AG20443 (cell line): ENCODE measurements at regions not wholly inside any gene's neighbourhood (a gene's known extent, or its start where the extent isn't known, plus 50 kb on each side); places are given as distances from the start of the nearest gene placed in this dataset.

Experiments used
- DNase-seq: peaks from one replicate; pipeline ENCODE4 v3.0.0; 2012; ENCODE audit warnings: low spot score, mixed read lengths

GRCh38 chr6:71481011-71481410, 192.4 kb downstream of the OGFRL1 start:
- DNase-seq = no peak

DNA sequence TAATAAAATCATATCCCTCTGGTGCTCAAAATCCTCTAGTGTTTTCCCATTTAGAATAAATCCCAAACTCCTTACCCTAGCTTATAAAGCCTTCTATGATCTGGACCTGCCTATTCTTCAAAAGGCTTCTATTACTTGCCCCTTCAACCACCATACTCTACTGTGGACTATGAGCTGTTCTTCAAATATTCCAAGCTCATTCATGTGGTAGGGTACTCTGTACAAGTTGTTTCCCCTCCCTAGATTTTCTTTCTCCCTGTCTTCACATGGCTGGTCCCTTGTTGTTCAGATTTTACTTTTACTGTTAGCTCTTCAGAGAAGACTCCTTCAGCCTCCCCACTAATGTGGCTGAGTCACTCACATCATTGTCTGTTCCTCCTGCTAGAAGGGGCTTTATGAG, 193.2 kb downstream of the OGFRL1 start:
- DNase-seq = no peak

DNA sequence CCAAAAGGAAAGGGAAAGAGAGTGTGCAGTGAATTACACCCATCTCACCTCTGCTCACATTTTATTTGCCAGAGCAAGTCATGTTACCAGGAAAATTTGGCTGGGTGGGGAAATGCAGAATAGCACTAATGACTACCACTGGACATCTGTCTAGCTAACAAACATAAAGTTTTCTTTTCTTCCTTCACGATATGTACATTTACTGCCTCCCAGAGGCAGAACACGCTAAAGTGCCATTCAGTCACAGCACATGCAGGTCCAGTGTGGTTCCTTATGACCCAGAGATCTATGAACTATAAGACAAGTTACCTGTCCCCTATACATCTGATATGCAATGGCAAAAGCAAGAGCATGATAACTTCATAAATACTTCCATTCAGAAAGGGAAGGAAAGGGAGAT, 194.1 kb downstream of the OGFRL1 start:
- no peak for DNase-seq

DNA sequence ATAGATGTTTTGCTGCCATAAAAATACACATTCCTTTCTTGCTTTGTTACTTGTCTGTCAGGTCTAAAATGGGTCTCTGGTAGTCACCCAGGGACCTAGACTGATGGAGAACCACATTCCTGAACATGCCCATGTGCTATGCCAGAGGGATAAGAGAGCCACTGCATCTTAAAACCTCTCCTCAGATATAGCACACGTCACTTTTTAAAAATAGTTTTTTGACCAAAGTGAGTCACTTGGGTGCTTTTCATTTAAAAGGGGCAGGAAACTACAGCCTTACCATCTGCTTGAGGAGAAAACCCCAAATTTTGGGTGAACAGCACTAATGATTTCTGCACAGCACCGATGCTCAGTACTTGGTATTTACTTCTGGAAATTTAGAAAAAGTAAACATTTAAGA, 197.8 kb downstream of the OGFRL1 start:
- DNase-seq = no peak

DNA sequence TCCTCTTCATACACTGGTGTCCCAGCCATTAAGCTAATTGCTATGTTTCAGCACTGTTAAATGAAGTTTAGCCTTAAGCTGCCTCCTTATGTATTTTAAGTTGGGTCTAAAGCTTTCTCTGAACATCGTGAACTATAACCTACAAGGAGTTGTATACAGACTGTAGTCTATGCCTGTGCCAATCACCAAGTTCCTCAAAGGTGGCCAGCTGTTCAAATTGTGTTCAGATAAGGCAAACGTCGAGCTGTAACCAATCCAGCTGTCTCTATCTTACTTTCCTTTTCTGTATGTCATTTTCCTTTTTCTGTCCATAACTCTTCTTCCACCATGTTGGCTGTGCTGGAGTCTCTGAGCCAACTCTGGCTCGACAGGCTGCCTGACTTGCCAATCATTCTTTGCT, 199.6 kb downstream of the OGFRL1 start:
- no peak for DNase-seq

- peak; percentile 89 for DNase-seq
These were observed 201.1 kb downstream of the OGFRL1 start for GRCh38 chr6:71489736-71490135.

DNA sequence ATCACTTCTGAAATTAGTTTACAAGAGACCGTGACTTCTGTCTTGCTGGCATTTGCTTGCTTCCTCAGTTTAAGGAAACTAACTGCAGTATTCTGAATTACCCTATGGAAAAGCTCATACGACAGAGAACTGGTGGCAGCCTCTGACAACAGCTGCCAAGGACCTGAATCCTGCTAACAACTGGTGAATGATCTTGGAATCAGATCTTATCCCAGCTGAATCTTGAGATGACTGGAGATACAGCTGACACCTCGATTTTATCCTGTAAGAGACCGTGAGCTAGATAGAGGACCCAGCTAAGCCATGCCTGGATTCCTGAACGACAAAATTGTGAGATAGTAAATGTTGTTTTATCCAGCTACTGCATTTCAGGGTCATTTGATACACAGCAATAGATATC, 202.3 kb downstream of the OGFRL1 start:
- DNase-seq = no peak

- DNase-seq = no peak
These were observed 203.2 kb downstream of the OGFRL1 start for GRCh38 chr6:71491844-71492243.

- no peak for DNase-seq
These were observed 204.1 kb downstream of the OGFRL1 start for GRCh38 chr6:71492668-71493067.

DNA sequence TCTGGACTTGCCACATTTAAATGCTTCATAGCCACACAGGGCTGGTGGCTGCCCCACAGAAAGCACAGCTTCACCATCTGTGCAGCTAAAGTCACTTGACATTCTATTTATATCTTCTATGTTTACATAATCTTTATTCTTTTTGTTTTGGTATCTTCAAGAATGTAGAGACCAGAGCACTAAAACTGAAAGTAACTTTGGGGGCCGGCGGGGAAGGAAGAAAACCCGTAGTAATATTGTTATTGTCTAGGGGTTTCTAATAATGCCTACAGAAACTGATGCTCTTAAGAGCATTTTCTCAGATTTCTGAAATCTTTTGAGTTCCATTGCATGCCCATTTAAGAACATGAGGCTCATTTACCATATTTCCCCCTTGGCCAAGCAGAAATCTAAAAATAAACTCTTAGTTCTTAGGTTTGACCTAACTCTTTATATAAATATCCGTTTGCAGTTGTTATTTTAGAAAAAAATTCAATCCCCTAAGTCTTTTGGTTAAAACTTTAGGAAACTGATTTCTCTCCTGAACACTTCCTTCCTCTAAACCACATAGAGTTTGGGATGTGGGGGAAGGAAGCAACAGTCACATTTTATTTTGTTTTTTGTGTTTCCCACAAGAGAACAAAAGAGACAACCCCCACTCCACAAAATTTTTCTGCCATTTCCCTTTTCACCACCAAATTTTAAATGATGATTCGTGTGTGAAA, 207.6 kb downstream of the OGFRL1 start:
- DNase-seq = no peak

GRCh38 chr6:71496722-71497033, 208.1 kb downstream of the OGFRL1 start:
- DNase-seq = no peak

- DNase-seq = no peak
These were observed 210.0 kb downstream of the OGFRL1 start for GRCh38 chr6:71498638-71499037.

DNA sequence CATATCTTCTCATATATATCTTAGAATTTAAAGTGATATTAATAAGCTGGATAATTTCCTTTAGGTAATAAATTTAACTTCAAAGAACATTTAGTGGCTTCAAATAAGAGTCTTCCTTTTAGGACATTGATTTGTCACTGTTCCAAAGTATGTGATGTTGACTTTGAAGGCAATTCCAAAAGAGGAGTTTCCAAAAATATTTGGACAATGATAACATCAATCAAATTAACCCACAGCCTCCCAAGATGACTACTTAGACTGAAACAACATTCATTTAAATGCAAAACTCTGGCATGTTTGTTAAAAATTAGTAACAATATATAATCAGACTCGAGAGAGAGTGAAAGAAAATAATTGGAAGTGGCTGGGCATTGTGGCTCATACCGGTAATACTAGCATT, 211.1 kb downstream of the OGFRL1 start:
- DNase-seq = no peak

DNA sequence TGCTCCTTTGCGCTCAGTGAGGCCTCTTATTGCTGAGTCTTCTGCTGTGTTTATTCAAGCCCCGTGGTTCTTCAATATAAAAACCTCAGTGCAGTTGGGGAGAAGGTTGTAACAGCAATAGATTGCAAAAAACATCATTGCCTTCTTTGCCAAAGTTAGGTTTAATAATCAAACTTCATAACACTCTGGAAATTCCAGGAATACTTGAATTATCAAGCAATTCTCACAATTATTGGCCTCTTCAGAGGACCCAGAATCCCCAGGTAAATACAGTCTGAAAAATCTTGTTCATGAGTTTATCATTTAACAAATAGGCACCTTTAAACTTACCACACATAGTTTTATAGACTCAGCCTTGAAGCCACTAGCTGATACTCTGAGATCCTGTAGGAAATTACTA, 213.6 kb downstream of the OGFRL1 start:
- DNase-seq = no peak

DNA sequence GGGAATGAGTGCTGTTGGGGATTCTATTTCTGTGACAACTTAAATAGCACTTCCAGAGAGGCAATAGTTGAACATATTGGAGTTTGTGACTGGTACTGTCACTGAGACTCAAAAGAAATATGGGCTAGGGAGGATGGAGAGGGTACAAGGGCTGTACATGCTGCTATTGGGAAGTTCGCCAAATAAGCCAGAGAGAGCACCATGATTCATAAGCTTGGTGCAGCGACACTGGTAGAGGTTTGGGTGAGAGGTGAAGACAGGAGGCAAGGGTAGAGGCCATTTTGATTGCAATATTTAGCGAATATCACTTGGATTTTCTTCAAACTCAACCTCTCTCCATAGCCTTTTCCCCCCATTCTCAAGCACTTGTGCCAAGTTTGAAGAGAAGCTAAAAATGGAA, 214.3 kb downstream of the OGFRL1 start:
- no peak for DNase-seq

DNA sequence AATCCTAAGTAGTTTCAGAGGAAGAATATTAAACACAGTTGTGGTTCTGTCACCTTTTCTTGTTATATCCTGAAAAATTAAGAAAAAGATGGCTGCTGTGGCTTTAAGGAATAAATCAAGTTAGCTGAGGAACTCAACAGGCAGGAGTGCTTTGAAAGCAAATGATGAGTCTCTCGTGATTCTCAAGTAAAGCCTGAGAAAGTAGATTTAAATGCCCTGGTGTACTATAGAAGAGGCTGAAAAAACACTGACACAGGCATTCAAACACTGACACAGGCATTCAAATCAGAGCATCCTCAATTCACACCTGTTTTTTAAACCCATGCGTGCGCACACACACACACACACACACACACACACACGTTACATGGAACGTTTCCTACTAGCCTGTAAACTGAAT, 218.6 kb downstream of the OGFRL1 start:
- DNase-seq = no peak

- no peak for DNase-seq
These were observed 220.8 kb downstream of the OGFRL1 start for GRCh38 chr6:71509191-71510005.

- DNase-seq = peak; percentile 76
These were observed 221.6 kb downstream of the OGFRL1 start for GRCh38 chr6:71510057-71510713.

DNA sequence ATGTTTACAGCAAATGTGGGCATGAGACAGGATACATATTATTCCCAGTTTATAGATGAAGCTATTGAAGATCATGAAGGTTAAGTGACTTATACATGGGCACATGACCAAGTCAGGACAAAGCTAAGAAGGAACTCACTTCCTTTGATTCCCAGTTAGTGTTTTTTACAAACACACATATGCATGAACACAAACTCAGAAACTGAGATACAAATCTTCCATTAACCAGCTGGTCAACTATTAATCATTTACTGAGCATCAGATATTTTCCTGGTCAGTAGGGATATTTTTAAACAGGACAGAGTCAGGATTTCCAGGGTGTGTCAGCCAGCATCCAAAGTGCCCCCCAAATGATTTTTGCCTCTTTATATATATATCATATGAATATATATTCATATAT, 222.2 kb downstream of the OGFRL1 start:
- DNase-seq = no peak

DNA sequence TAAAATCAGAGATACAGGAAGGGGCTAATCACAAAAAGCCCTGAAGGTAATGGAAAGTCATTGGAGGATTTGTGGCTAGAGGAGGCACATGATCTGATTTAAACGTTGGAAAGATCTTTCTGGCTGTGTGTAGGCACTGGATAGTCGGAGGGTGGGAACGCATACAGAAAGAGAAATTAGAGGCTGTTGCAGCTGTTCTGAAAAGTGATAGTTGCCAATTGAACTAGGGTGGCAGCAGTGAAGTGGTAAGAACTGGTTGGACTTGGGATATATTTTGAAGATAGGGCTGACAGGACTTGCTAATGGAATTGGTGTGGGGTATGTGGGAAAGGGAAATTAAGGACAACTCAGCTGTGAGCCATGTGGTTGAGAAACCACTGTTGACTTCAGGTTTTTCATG, 223.6 kb downstream of the OGFRL1 start:
- DNase-seq = no peak

DNA sequence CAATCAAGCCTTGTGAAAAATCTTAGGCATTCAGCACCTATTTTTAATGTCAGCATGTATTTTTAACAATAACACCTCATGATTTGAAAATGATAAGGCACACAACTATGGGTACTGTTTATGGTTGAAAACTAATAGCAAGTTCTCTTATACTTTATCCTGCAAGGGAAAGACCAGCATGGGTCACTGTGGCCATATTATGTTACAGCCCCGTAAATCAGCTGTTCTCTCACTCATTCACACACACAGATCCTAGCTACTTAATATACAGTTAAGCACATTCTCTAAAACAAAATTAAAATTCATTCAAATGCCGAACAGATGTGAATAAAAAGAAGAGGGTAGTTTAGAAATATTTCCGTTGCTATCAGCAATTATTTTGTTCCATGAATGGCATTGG, 224.4 kb downstream of the OGFRL1 start:
- DNase-seq = no peak

DNA sequence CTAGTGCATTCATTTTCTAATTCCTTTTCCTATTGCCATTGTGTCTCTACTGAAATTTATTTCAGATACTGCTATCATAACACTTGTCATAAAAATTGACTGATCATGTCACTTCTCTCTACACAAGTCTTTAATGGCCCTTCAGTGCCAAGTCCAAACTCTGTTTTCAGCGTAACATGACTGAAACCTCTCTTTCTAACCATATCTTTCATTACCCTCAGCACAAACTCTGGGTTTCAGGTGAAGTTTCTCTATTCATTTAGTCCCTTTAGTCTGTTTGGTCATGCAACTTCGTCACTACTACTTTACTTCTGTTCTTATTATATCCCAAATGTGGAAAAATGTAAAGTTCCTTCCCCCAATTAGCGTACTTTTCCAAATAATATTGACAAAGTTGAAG, 234.9 kb downstream of the OGFRL1 start:
- DNase-seq = no peak

DNA sequence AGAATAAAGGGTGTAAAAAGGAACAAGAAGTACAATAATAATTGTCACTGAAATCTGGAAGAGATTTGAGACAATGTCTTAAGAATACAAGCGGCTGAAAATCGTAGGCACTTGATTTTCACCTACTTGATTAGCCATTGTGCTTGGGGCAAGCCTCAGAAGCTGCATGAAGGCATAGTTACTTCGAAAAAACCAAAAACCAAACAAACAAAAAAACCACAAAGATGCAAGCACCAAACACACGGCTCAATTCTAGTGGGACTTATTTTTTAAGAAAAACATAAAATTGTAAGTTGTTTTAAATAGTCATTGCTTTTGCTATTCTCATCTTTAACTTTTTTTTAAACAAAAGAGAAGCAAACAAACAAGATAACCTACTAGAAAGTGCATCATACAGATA, 235.6 kb downstream of the OGFRL1 start:
- DNase-seq = no peak
